HepG2 (cell line): ENCODE measurements at regions not wholly inside any gene's neighbourhood (a gene's known extent, or its start where the extent isn't known, plus 50 kb on each side); places are given as distances from the start of the nearest gene placed in this dataset.

Source experiments
- ATAC-seq: fragments of 200-7000 bp; cut with Tn5 transposase; 3 replicates; pipeline ENCODE4 v1.9.1; 2020; ENCODE audit warnings: mild to moderate bottlenecking, moderate library complexity
- BruUV-seq: library from RNA; stranded (reverse); fragments of 400-500 nt; replicated peaks from 2 replicates; lab custom pipeline; 2021; lab: Mats Ljungman, UMichigan
- CTCF ChIA-PET: fragments of 300-600 bp; formaldehyde crosslinking; extraction: SDS; loops from one replicate; lab custom pipeline; 2021; ENCODE audit warnings: low total read pairs, inconsistent platforms, low intra/inter-chr PET ratio; lab: Yijun Ruan, JAX
- POLR2A ChIA-PET: fragments of 350-600 bp; sonication (Branson Sonifier 250); formaldehyde crosslinking; loops from one replicate; lab custom pipeline; 2020; ENCODE audit warnings: antibody characterized with exemption, inconsistent platforms; lab: Yijun Ruan, JAX
- DNase-seq: peaks from one replicate; pipeline ENCODE4 v3.0.0-alpha.2; 2015; ENCODE audit warnings: low spot score
- FAIRE-seq: peaks from 3 replicates; lab custom pipeline; 2011; peaks lifted over from hg19 to GRCh38; lab: Jason Lieb, UNC
- H2AFZ ChIP-seq: one replicate; pipeline ENCODE4 v1.6.1; 2011; ENCODE audit warnings: low read length, inconsistent platforms
- H3K27ac ChIP-seq: fragments of 300-600 bp; 3 replicates; pipeline ENCODE4 v1.8.0; 2011; ENCODE audit warnings: mixed run types, mild to moderate bottlenecking, mixed read lengths, low read length, inconsistent platforms; ENCODE audit not compliant: insufficient read depth; ENCODE audit errors: extremely low read length
- H3K27me3 ChIP-seq, 2 experiments: fragments of 200-600 bp in 1 of 2; 2 replicates in 1 of 2; 3 replicates in 1 of 2; pipeline versions ENCODE4 v1.6.0 to v1.8.0; 2011; ENCODE audit warnings: low read length in 2 of 2, mild to moderate bottlenecking in 2 of 2, moderate library complexity in 2 of 2, inconsistent platforms in 1 of 2; ENCODE audit not compliant: insufficient read depth in 2 of 2, control insufficient read depth in 1 of 2
- H3K36me3 ChIP-seq, 2 experiments: fragments of 200-600 bp in 1 of 2; replicated peaks in 1 of 2; 2 replicates in 1 of 2; 3 replicates in 1 of 2; pipeline versions ENCODE4 v1.5.1 to v1.8.0; 2011; ENCODE audit warnings: low read length in 2 of 2, inconsistent platforms in 1 of 2; ENCODE audit not compliant: insufficient read depth in 2 of 2, control insufficient read depth in 1 of 2
- H3K4me1 ChIP-seq: 2 replicates; pipeline ENCODE4 v1.5.1; 2012; ENCODE audit warnings: low read length, inconsistent platforms; ENCODE audit not compliant: insufficient read depth
- H3K4me2 ChIP-seq: 2 replicates; pipeline ENCODE4 v1.6.0; 2011; ENCODE audit warnings: low read depth, low read length, inconsistent platforms
- H3K4me3 ChIP-seq, 3 experiments: fragments of 200-600 bp in 1 of 3; sonication (generic), shearing (Covaris generic) in 1 of 3; replicated peaks in 1 of 3; 2 replicates each; pipeline ENCODE4 v1.5.1; 2011 to 2016; ENCODE audit warnings: low read length in 3 of 3, inconsistent platforms in 2 of 3, low read depth in 2 of 3, mild to moderate bottlenecking in 2 of 3, control low read depth in 1 of 3, mixed read lengths in 1 of 3; ENCODE audit not compliant: insufficient read depth in 1 of 3
- H3K79me2 ChIP-seq: one replicate; pipeline ENCODE4 v1.6.1; 2011; ENCODE audit warnings: low read length, inconsistent platforms; ENCODE audit not compliant: insufficient read depth
- H3K9ac ChIP-seq: 2 replicates; pipeline ENCODE4 v1.6.0; 2011; ENCODE audit warnings: mild to moderate bottlenecking, low read depth, low read length, inconsistent platforms; ENCODE audit not compliant: insufficient read depth
- H3K9me3 ChIP-seq: 2 replicates; pipeline ENCODE4 v1.5.1; 2012; ENCODE audit warnings: mild to moderate bottlenecking, low read length
- H4K20me1 ChIP-seq: 2 replicates; pipeline ENCODE4 v1.6.0; 2011; ENCODE audit warnings: inconsistent platforms, mild to moderate bottlenecking, low read length, moderate library complexity; ENCODE audit not compliant: insufficient read depth
- FOXO1 ChIP-seq: sonication (generic); formaldehyde crosslinking; IDR thresholded peaks from 2 replicates; pipeline ENCODE4 v1.4.0; 2020; ENCODE audit warnings: missing genetic modification reagents
- HNRNPLL ChIP-seq: fragments of 200-400 bp; formaldehyde crosslinking; IDR thresholded peaks from 2 replicates; pipeline ENCODE4 v1.6.1; 2017; ENCODE audit warnings: mild to moderate bottlenecking, low read depth, low read length; ENCODE audit not compliant: poor library complexity, severe bottlenecking
- KLF12 ChIP-seq: sonication (generic); formaldehyde crosslinking; IDR thresholded peaks from 2 replicates; pipeline ENCODE4 v1.4.0; 2020; ENCODE audit warnings: missing genetic modification reagents, borderline replicate concordance
- U2AF1 ChIP-seq: fragments of 200-400 bp; formaldehyde crosslinking; optimal IDR thresholded peaks from 2 replicates; pipeline ENCODE3; 2017; ENCODE audit warnings: mild to moderate bottlenecking, low read depth, low read length
- ZBTB10 ChIP-seq: sonication (generic); formaldehyde crosslinking; IDR thresholded peaks from 2 replicates; pipeline ENCODE4 v1.4.0; 2020; ENCODE audit warnings: missing genetic modification reagents, borderline replicate concordance
- ZBTB26 ChIP-seq: IDR thresholded peaks from 2 replicates; pipeline ENCODE4 v1.6.1; 2016; ENCODE audit warnings: missing compliant biosample characterization, missing genetic modification reagents, borderline replicate concordance
- ZBTB49 ChIP-seq: sonication (generic); formaldehyde crosslinking; IDR thresholded peaks from 2 replicates; pipeline ENCODE4 v1.4.0; 2020; ENCODE audit warnings: missing genetic modification reagents, borderline replicate concordance
- ZBTB7B ChIP-seq: sonication (generic); formaldehyde crosslinking; IDR thresholded peaks from 2 replicates; pipeline ENCODE4 v1.4.0; 2020; ENCODE audit warnings: missing genetic modification reagents
- ZNF282 ChIP-seq: fragments of 450-650 bp; IDR thresholded peaks from 2 replicates; pipeline ENCODE4 v1.6.1; 2018; ENCODE audit not compliant: partially characterized antibody
- ZNF496 ChIP-seq: sonication (generic); formaldehyde crosslinking; IDR thresholded peaks from 2 replicates; pipeline ENCODE4 v1.8.1; 2023; ENCODE audit warnings: mild to moderate bottlenecking, moderate library complexity, missing genetic modification reagents; ENCODE audit not compliant: insufficient replicate concordance
- ZNF678 ChIP-seq: sonication (generic); formaldehyde crosslinking; IDR thresholded peaks from 2 replicates; pipeline ENCODE4 v1.4.0; 2020; ENCODE audit warnings: mild to moderate bottlenecking, missing genetic modification reagents
- ZNF704 ChIP-seq: sonication (generic); formaldehyde crosslinking; IDR thresholded peaks from 2 replicates; pipeline ENCODE4 v1.8.1; 2023; ENCODE audit warnings: mild to moderate bottlenecking, inconsistent platforms, moderate library complexity, missing genetic modification reagents, borderline replicate concordance
- ZNF782 ChIP-seq: sonication (generic); formaldehyde crosslinking; IDR thresholded peaks from 2 replicates; pipeline ENCODE4 v1.4.0; 2020; ENCODE audit warnings: missing genetic modification reagents, mild to moderate bottlenecking, borderline replicate concordance
- ZNF784 ChIP-seq: sonication (generic); formaldehyde crosslinking; IDR thresholded peaks from 2 replicates; pipeline ENCODE4 v1.5.1; 2020; ENCODE audit warnings: missing genetic modification reagents, mild to moderate bottlenecking, borderline replicate concordance
- WGBS: methylation state at CpG from one replicate; pipeline ENCODE4 v1.1.6; 2017; ENCODE audit warnings: low lambda C conversion rate; 5-methylcytosine and 5-hydroxymethylcytosine counted together
- in situ Hi-C: cut with HindIII; loops from 2 replicates; pipeline ENCODE4 v1.10.0; 2017; ENCODE audit warnings: low pct_unique_long_range_greater_than_20kb; ENCODE audit not compliant: extremely low pct_ligation_motif_present
- intact Hi-C: fragments of 100-400 bp; cut with micrococcal nuclease; formaldehyde crosslinking; loops from one replicate; pipeline ENCODE4 v1.10.0; 2022; ENCODE audit not compliant: unreplicated experiment

GRCh38 chr3:164658125-164658524 lies 420.2 kb downstream of the SI start:
- ATAC-seq: no peak
- Histone ChIP-seq H3K4me3 (no peak overlapping the region), H3K9me3 (no peaks in the 10 kb centered on the region), H3K9ac (no peak overlapping the region), H3K27me3 (no peaks in the 10 kb centered on the region), H3K4me2 (no peak overlapping the region), H3K27ac (no peak overlapping the region), H3K36me3 (no peaks in the 10 kb centered on the region), H3K4me1 (no peaks in the 10 kb centered on the region), H4K20me1 (no peaks in the 10 kb centered on the region), H2AFZ (no peak overlapping the region), H3K79me2 (no peaks in the 10 kb centered on the region)
- WGBS: 2% methylated on average over 1 of the region's 1 CpG
- intact Hi-C loops (no loop called here), in situ Hi-C loops (no loop called here)
- no peak for FAIRE-seq
- BruUV-seq: no TSS peak
- ChIA-PET POLR2A (no interaction called here), CTCF (no interaction called here)
- no peak for DNase-seq
- TF ChIP-seq ZNF678 (CRISPR knock-in tag) (no peak), ZNF282 (no peak), HNRNPLL (no peak), KLF12 (no peak), ZBTB49 (CRISPR knock-in tag) (no peak), ZBTB26 (CRISPR knock-in tag) (no peak), ZNF782 (CRISPR knock-in tag) (no peak), ZNF704 (CRISPR knock-in tag) (no peak), ZNF784 (CRISPR knock-in tag) (no peak), FOXO1 (CRISPR knock-in tag) (no peak), ZNF496 (no peak), ZBTB7B (CRISPR knock-in tag) (no peak), ZBTB10 (CRISPR knock-in tag) (no peak), U2AF1 (no peak)
